ENCODE measurements at regions not wholly inside any gene's neighbourhood (a gene's known extent, or its start where the extent isn't known, plus 50 kb on each side); places are given as distances from the start of the nearest gene placed in this dataset.

- TF ChIP-seq ZNF274 (IDR thresholded peaks at IDR 0.05; ENCODE audit: low read depth, low read length) (no peak), YY1 (IDR thresholded peaks at IDR 0.05; ENCODE audit: insufficient read depth, insufficient read length) (no peak), SUZ12 (IDR thresholded peaks at IDR 0.05; ENCODE audit: extremely low read depth, insufficient read depth, insufficient read length) (no peak)
Measured at GRCh38 chr14:41446008-41446407, 160.7 kb upstream of the LRFN5 start.
